ENCODE measurements at regions not wholly inside any gene's neighbourhood (a gene's known extent, or its start where the extent isn't known, plus 50 kb on each side); places are given as distances from the start of the nearest gene placed in this dataset.

GRCh38 chr6:15021074-15021473, 224.8 kb upstream of the JARID2 start:
- TF ChIP-seq HMGA2 (CRISPR knock-in tag; IDR thresholded peaks at IDR 0.05) (no peak), FOXK1 (CRISPR knock-in tag; IDR thresholded peaks at IDR 0.05) (no peak), ZNF121 (CRISPR knock-in tag; IDR thresholded peaks at IDR 0.05) (no peak), CTCF (IDR thresholded peaks at IDR 0.05) (no peak), JAZF1 (CRISPR knock-in tag; IDR thresholded peaks at IDR 0.05) (no peak), MAX (CRISPR knock-in tag; IDR thresholded peaks at IDR 0.05) (no peak; the same call in 1 of the 2 replicates), IRF2 (CRISPR knock-in tag; IDR thresholded peaks at IDR 0.05; ENCODE audit: borderline replicate concordance, low read depth) (no peak), ZNF263 (CRISPR knock-in tag; IDR thresholded peaks at IDR 0.05; ENCODE audit: low read depth) (no peak), SP1 (CRISPR knock-in tag; conservative IDR thresholded peaks at IDR 0.05) (no peak), ZNF423 (CRISPR knock-in tag; IDR thresholded peaks at IDR 0.05) (no peak), ATF2 (CRISPR knock-in tag; IDR thresholded peaks at IDR 0.05; ENCODE audit: borderline replicate concordance, low read depth) (no peak)
- TF ChIP-seq, protein P1, sequence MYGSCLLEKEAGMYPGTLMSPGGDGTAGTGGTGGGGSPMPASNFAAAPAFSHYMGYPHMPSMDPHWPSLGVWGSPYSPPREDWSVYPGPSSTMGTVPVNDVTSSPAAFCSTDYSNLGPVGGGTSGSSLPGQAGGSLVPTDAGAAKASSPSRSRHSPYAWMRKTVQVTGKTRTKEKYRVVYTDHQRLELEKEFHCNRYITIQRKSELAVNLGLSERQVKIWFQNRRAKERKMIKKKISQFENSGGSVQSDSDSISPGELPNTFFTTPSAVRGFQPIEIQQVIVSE (CRISPR knock-in tag; IDR thresholded peaks at IDR 0.05; ENCODE audit: borderline replicate concordance) = no peak
